Endothelial cell of umbilical vein (primary cell): ENCODE measurements at regions not wholly inside any gene's neighbourhood (a gene's known extent, or its start where the extent isn't known, plus 50 kb on each side); places are given as distances from the start of the nearest gene placed in this dataset.

ENCODE experiments used
- CTCF ChIP-seq, 2 donors: IDR thresholded peaks; 1 replicate in 1 of 2; 2 replicates in 1 of 2; pipeline ENCODE4 v1.5.1; 2011; ENCODE audit warnings: low read length in 2 of 2, mild to moderate bottlenecking in 2 of 2, moderate library complexity in 2 of 2, control low read depth in 1 of 2, inconsistent platforms in 1 of 2, low read depth in 1 of 2; ENCODE audit not compliant: insufficient read depth in 1 of 2; ENCODE audit errors: extremely low read depth in 1 of 2
- EZH2 ChIP-seq: IDR thresholded peaks from 2 replicates; pipeline ENCODE4 v1.6.1; 2012; ENCODE audit warnings: borderline replicate concordance, low read depth, mild to moderate bottlenecking, moderate library complexity, low read length, inconsistent platforms; ENCODE audit not compliant: severe bottlenecking
- FOS ChIP-seq: IDR thresholded peaks from 2 replicates; pipeline ENCODE4 v1.6.1; 2011; ENCODE audit warnings: mild to moderate bottlenecking, low read length, moderate library complexity, borderline replicate concordance; ENCODE audit not compliant: insufficient read depth
- JUN ChIP-seq: IDR thresholded peaks from 2 replicates; pipeline ENCODE4 v1.6.1; 2011; ENCODE audit warnings: borderline replicate concordance, low read depth; ENCODE audit not compliant: insufficient read length, insufficient read depth
- POLR2A ChIP-seq: IDR thresholded peaks from 2 replicates; pipeline ENCODE4 v1.6.1; 2012; ENCODE audit warnings: low read depth, mild to moderate bottlenecking, control low read depth, low read length
- POLR2AphosphoS5 ChIP-seq: IDR thresholded peaks from 2 replicates; pipeline ENCODE4 v1.6.1; 2012; ENCODE audit warnings: low read depth, mild to moderate bottlenecking, control low read depth, low read length, moderate library complexity; ENCODE audit not compliant: insufficient read depth

GRCh38 chr5:18216729-18217128 is 582.5 kb downstream of the TAF11L14 start:
- TF ChIP-seq FOS (no peak), EZH2 (no peak), POLR2A (no peak), CTCF (IDR thresholded peaks at IDR 0.05; ENCODE audit: extremely low read depth in 1 of 2, insufficient read depth in 1 of 2, low read depth in 1 of 2, low read length in 2 of 2) (no peak), POLR2AphosphoS5 (no peak), JUN (no peak)
